HG03060 (cell line): ENCODE measurements at regions not wholly inside any gene's neighbourhood (a gene's known extent, or its start where the extent isn't known, plus 50 kb on each side); places are given as distances from the start of the nearest gene placed in this dataset.

Source experiments
- ATAC-seq: cut with Tn5 transposase; IDR thresholded peaks from one replicate; pipeline ENCODE4 v1.9.1; 2021; ENCODE audit warnings: low read depth, moderate number of reproducible peaks; ENCODE audit not compliant: unreplicated experiment

DNA sequence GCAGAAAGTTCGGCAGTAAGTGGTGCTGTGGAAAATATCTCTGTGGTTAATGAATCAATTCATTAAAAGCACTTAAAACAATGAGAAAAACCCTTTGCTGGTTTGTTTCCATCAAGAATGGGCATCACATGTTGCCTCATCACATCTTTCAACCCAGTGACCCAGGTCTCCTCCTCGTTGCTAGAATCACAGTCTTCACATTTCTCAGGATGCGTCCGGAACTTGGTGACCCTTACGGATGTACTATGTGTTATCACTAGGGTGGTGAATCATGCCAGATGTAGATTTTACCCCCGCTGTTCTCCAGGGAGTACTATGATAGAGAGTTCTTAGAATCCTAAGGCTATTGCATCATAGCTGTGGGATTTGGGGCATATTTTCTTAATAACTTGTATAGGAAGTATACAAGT lies 217.9 kb upstream of the KLF4 start:
- ATAC-seq, result no peak

DNA sequence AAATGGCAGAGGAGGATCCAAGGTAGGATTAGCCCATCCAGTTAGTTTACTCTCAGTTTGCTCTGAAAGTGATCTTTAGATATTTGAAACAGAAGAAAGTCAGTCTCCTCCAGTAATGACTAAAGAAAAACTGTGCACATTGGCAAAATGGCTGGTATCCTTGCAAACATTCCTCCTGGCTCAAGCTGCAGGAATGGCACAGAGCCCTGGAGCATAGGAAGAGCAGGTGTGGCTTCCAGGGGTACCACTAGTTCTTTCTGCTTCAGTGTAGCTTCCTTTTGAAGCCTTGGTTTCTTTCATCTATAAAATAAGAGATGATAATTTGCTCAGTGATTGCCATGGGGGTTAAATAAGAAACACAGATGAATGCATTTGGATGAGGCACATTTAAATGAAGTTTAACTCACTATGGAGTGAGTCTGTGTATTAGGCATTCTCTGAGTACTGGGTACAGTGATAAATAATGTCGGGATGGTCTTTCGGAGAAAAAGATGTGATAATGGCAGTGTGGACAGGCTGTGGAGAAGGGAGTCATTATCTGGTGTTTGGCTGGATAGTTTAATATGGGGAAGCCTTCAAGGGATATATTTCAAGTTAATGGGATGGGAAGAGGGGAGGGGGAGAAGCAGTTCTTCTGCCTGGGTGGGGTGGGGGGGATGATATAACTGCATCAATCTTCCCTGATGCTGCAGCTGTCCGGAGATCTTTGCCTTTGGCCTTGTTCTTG lies 217.3 kb upstream of the KLF4 start:
- no peak for ATAC-seq

DNA sequence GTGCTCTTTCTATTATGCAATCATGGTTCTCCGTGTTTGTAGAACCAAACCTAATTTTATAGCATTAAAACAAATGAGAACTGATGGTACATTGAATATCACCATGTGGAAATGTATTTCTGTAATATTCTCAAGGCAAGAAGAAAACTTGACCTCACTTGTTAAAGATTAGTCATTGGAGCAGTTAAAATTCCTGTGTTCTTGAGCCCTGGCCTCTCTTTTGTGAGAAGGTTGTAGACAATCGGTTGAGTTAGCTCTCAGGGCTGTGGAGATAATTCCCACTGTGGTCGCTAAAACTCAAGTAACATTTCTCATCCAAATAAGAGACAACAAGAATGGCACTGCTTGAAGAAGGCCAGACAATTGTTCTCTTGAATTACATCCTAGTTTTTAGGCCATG lies 216.0 kb upstream of the KLF4 start:
- no peak for ATAC-seq

DNA sequence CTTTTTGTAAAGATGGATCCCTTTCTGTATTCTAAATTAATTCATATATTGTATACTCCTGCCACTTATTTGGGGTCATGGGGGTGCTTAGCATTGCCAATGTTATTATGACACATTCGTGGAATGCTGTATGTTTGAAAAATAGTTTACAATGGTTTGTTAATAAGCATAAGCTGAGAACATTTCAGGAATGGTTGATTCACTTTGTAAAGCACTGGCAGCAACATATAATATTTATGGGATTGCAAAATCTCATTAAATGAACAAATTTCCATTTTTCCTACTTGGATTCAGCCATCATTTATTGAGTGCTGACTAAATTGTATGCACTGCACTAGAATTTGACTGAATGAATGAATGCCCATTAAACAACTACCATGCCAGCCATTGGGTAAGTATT lies 215.2 kb upstream of the KLF4 start:
- no peak for ATAC-seq

DNA sequence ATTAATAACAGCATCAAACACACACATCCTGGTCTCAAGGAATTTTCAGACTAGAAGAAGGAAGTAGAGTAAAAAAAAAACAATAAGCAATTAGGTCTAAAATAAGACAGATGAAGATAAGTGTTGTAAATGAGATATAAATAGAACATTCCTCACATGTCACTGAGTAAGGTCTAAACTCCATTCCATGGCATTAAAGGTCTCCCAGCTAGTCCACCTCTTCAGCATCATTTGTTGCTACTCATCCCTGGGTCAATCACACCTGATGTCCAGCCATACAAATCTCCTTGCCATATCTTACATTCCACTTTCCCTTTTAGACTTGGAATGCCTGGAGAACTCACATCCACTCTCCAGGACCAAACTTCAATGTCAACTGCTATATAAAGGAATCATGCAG lies 214.1 kb upstream of the KLF4 start:
- no peak for ATAC-seq

DNA sequence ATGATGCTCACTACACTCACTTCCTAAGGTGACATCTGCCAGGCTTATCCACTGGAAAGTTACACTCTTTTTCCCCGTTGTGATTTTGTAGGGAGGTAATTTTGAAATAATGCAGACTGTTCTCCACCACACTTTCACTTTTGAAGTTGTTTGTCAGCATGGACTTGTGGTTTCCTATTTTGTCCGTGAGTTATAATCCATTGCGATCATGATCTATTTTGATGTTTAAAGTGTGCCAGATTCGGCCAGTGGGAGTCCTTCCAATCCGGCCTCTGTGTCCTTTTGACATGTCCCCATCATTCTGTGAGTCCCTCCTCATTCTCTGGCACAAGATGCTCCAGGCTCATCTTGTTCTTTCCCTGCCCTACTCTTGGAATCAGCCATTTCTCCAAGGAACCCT lies 211.3 kb upstream of the KLF4 start:
- no peak for ATAC-seq

DNA sequence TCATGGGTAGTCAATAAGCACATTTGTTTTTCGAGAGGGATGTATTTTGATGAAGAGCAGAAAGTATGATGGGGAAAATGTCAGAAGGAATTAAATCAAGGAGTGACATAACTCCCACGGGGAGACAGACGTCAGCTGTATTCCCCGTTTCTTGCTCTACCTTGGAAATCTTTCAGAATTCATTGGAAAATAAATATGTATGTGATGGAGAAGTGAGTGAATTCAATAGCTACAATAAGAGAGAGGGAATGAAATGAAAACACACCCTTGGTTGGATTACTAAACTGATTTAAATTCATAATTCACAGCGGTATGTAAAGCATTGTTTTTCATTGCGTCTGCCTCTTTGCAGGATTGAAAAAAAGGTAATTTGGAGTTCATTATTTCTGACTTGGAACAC lies 209.7 kb upstream of the KLF4 start:
- no peak for ATAC-seq

DNA sequence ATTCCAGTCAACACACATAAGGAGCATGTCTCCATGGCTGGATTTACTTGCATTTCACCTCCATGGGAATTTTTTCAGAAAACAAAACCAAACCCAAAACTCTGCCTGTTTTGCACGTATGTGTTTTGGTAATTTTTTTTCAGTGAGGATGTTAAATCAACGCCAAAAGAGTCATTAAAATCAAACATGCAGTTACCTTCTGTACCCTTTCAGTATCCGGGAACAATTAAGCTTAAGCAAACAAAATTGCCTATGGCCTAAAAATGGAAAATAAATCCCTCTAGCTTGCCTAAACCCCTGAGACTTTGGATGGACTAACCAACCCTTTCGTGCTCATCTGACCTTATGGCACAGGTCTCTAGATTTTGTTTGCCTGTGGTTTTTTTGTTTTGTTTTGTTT lies 209.2 kb upstream of the KLF4 start:
- no peak for ATAC-seq

DNA sequence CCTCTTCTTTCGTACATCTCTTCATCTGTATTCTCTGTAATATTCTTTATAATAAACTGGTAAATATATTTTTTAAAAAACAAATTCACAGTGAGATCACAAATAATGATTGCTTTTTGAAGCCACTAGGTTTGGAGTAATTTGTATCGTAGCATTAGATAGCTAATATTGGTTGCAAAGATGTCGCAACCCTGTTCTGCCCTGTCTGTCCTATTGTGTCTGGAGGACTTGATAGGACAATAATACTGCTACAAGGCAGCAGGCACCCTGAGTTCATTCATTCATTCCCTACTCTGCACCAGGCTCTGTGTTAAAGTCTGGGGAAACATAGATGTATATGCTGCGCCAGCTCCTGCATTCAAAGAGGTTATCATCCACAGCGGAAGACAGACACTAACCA lies 206.7 kb upstream of the KLF4 start:
- ATAC-seq, result no peak

DNA sequence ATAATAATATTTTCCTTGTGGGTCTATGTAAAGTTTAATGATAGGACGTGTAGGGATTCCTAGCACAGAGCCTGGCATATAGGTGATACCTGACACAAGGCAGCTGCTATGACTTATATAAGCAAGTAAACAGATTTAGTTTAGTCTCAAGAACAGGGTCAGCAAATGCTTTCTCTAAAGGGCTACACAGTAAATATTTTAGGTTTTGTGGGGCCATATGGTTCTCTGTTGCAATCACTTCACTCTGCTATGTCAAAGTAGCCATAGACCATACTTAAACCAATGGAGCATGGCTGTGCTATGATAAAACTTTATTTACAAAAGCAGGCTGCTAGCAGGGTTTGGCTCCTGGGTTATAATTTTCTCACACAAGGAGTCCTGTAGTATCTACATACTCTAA lies 204.8 kb upstream of the KLF4 start:
- ATAC-seq, result no peak

DNA sequence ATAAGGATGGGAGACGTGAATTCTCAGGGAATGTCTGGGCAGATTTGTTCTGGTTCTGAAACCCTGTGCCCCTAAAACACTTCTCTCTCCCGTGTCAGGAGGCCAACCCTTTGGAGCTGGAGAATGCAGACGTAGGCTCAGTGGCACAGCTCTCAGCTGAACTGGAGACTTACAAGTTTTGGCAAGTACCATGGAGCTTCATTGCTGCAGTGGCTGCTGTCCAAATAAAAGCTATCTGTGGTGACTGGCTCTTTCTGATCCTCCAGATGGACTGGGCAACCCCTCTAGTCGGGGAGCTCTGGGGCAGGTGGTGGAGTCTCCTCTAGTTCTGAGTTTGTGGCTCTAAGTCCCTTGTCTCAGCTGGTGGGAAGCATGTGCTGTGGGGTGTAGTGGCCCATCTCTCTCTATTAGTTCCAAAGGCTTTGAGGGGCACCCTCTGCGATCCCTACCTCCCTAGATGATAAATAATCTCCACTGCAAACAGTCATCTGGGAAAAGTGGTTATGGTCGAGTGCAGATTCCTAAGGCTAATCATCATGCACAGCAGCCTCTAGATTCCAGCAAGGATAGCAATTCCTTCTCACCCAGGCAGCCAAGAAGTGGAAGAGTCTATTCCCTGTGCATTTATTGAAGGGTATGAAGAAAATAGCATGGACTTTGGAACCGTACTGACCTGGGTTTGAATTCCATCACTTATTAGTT lies 204.2 kb upstream of the KLF4 start:
- ATAC-seq, result no peak

DNA sequence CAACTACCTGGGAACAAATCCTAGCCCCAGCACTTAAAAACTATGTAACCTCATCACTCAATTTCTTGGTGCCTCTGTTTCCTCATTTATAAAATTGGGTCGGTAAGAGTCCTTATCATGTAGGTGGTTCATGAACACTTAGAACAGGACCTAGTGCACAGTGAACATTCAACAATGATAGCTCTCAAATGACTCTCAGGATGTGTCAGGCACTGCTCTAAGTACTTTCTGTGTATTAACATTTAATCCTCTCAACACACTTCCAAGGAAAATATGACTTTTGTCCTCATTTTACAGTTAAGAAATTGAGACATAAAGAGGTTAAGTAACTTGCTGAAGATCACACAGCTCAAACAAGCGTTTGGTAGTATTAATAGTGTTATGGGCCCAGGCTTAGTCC lies 202.1 kb upstream of the KLF4 start:
- ATAC-seq, result no peak

DNA sequence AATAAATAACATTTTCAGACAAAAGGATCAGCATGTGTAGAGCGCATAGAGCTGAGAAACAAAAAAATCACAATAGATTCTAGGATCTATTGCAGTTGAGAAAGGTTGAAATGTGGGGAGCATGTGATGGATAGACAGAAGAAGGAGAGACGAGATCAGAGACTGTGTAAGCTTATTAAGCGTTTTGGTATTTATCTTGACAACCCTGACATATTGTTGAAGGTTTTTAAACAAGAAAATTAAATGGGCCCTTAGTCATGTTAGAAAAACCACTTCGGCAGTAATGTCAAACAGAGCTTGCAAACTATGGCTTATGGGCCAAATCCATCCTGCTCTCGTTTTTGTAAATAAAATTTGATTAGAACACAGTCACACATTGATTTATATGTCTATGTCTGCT lies 200.5 kb upstream of the KLF4 start:
- ATAC-seq, result no peak

DNA sequence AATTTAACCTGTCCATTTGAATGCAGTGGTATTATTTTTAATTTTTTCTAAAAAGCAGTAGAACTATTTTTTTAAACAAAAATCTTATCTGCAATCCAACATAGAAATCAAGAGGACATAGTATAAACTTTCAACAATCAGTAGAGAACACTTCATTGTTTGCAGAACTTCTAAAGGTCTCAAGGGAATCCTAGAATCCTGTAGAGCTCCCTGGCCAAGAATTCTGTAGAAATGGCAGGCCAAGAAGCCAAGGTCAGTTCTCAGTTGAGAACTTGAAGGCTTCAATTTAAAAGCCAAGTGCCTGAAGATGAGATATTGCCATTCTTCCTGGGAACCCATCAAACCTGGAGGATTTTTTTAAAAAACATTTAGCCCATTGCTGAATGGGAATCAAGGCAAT lies 199.2 kb upstream of the KLF4 start:
- no peak for ATAC-seq

DNA sequence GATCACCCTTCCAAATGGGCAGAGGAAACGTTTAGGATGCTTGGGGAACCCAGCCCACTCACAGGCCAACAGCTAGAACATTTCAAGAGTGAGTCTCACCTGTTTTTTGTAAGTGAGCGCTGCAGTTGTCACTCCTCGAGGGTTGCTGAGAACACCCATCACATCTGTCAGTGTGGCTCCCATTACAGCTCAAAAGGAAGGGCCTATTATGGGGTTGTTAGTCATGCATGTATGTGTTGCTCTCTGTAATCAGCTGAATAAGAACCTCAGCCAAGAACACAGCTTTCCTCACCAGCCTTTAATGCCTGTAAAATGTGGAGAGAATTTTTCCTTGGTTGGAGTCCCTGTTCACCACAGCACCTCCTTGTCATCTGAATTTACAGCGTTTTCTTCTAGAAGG lies 196.3 kb upstream of the KLF4 start:
- no peak for ATAC-seq

DNA sequence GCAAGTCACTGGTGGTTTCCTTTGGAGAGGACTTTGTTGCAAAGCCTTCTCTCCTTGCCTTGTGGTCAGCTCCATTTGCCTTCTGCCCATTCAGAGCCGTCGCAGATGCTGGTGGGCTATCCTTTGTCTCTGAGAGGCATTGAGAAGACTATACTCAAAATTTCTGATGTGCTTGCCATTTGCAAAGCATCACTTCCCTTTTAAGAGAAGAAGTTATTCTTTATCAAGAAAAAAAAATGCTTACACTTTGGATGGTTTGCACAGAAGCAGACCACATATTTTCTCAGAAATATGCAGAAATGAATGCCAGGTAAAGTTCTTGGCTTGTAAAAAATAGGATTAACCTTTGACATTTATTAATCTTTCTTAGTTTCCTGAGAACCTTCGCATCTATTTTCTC lies 195.8 kb upstream of the KLF4 start:
- no peak for ATAC-seq

DNA sequence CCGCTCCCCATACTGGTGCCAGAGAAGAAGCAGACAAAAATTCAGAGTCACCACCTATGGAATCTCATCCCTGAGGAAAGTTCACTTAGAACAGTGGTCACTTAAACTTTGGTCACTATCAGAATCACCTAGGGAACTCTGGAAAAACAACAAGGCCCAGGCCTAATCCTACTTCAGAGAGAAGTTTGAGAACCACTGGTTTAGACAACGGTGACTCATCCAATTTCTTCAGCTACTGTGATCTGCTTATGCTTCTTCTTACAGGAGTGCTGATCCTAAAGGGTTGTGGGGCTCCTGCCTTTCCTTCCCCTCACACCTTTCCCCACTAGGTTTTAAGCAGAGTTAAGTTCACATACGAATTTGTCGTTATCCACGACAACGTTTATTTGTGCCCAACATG lies 194.7 kb upstream of the KLF4 start:
- ATAC-seq, result no peak

DNA sequence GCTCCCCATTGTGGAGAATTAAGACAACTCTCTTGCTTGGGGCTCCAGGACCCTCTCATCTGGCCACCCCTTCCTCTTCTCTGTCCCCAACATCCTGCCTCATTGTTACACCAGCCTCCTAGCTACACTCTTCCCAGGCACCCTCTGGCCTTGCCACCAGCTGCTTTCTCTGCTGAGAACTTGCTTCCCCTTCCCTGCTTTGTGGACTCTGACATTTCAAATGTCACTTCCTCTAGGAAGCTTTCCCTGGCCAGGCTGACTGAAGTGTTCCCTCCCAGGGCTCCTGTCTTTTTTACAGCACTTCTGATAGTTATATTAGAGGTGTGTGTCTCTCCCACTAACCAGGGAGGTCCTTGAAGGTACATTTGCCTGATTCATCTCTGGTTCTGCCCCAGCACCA lies 194.0 kb upstream of the KLF4 start:
- ATAC-seq, result no peak

DNA sequence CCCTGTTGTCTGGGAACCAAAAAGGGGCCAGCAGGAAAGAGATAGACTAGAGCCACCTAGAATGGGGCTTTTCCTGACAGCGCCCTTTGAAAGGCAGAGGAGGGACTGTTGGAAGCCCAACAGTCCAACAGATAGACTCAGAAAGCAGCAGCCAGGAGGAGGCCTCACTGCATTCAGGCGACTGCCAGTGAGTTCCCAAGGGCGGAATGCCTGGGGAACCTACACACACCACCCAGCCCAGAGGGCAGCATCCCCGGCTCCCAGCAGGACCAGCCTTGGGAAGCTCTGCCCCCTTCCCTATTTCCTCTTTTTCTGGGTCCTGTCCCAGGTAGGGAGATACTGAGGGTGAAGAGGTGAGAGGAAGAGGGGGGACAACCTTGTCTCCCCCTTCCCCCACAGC lies 192.4 kb upstream of the KLF4 start:
- no peak for ATAC-seq

DNA sequence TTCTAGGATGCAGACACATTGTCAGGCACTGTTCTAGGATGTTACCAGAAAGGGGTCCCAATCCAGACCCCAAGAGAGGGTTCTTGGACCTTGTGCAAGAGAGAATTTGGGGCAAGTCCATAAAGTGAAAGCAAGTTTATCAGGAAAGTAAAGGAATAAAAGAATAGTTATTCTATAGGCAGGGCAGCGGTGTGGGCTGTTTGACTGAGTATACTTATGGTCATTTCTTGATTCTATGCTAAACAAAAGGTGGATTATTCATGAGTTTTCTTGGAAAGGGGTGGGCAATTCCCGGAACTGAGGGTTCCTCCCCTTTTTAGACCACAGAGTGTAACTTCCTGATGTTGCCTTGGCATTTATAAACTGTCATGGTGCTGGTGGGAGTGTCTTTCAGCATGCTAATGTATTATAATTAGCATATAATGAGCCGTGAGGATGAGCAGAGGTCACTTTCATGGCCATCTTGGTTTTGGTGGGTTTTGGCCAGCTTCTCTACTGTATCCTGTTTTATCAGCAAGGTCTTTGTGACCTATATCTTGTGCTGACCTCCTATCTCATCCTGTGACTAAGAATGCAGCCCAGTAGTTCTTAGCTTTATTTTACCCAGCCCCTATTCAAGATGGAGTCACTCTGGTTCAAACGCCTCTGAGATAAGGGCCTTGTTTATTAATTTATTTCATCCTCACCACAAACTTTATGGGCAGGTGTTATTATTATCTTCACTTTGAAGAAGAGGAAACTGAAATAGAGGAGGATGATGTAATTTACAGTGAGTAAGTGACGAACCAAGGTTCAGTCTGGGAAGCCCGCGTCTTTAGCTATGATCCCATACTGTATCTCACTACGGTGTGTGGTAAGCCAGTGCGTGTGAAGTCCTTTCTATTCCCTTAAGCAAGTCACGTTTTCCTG lies 186.0 kb upstream of the KLF4 start:
- no peak for ATAC-seq

DNA sequence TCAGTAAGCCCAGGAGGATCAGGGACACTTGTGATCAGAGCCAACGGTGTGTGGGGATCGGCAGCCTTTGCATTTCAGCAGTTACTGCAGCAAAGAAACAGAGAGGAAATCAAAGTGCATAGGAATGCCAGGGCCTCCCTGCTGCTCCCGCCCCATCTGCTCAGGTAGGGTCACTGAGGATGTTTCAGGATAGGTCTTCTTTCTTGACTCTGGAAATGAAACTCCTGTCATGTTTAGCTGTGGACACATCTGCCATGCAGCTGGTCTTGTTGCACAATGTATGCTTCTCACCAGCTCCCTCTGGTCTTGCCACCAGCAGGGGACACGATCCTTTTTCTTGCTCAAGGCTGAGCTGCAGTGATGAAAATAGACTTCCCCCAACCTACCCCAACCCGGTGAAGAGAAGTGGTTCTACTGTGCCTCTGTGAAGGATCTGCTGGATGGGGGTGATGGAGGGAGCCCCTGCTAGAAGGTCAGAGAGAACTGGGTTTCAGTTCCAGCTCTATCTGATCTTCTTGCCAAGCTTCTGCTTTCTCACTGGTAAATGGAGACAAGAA lies 185.2 kb upstream of the KLF4 start:
- no peak for ATAC-seq
